ENCODE measurements at regions not wholly inside any gene's neighbourhood (a gene's known extent, or its start where the extent isn't known, plus 50 kb on each side); places are given as distances from the start of the nearest gene placed in this dataset.

GRCh38 chr14:95608637-95609235 lies 73.9 kb downstream of the GLRX5 start:
- no peak overlapping the region for H3K4me3 ChIP-seq
- 70 to 76% methylated on average over 6 of the region's 6 CpGs for WGBS, 2 donors
- H3K27me3 ChIP-seq (ENCODE audit: control insufficient read depth in 3 of 3, insufficient read depth in 3 of 3, low read length in 2 of 3): peaks cover 0 to 6% (median 0%) of the 10 kb centered on the region in 3 donors
- DNase-seq (peak in 1 of 3 donors; percentile 2), ATAC-seq (ENCODE audit: insufficient read depth, low FRiP score) (no peak)
- H3K9me3 ChIP-seq (ENCODE audit: control insufficient read depth in 4 of 4, insufficient read depth in 3 of 4, low read length in 3 of 4): peaks cover 0 to 12% (median 1%) of the 10 kb centered on the region in 4 donors
- no peak overlapping the region for H3K9ac ChIP-seq (ENCODE audit: insufficient read depth in 1 of 2, low read length in 2 of 2)
- H3K36me3 ChIP-seq (ENCODE audit: control insufficient read depth in 4 of 4, insufficient read depth in 4 of 4, low read length in 4 of 4): no peaks in the 10 kb centered on the region
- TF ChIP-seq CTCF (IDR thresholded peaks at IDR 0.05; ENCODE audit: control extremely low read depth, extremely low read depth): no peak
- H3K4me1 ChIP-seq (ENCODE audit: control insufficient read depth in 5 of 5, insufficient read depth in 5 of 5, low read length in 5 of 5): no peaks in the 10 kb centered on the region
- no peak overlapping the region for H3K27ac ChIP-seq (ENCODE audit: low read depth in 1 of 2, low read length in 1 of 2)

- TF ChIP-seq CTCF (IDR thresholded peaks at IDR 0.05; ENCODE audit: control extremely low read depth, extremely low read depth): no peak
- H3K27me3 ChIP-seq (ENCODE audit: control insufficient read depth in 3 of 3, insufficient read depth in 3 of 3, low read length in 2 of 3): peaks cover 0 to 6% (median 0%) of the 10 kb centered on the region in 3 donors
- WGBS, 2 donors: 41% methylated on average over 7 of the region's 7 CpGs
- peaks cover 0 to 7% (median 0%) of the 10 kb centered on the region in 4 donors for H3K9me3 ChIP-seq (ENCODE audit: control insufficient read depth in 4 of 4, insufficient read depth in 3 of 4, low read length in 3 of 4)
- no peaks in the 10 kb centered on the region for H3K4me1 ChIP-seq (ENCODE audit: control insufficient read depth in 5 of 5, insufficient read depth in 5 of 5, low read length in 5 of 5)
- ATAC-seq (ENCODE audit: insufficient read depth, low FRiP score): no peak
- DNase-seq: peak; percentile 12 to 39 (median 21)
- no peaks in the 10 kb centered on the region for H3K36me3 ChIP-seq (ENCODE audit: control insufficient read depth in 4 of 4, insufficient read depth in 4 of 4, low read length in 4 of 4)
- no peak overlapping the region for H3K4me3 ChIP-seq
- H3K9ac ChIP-seq (ENCODE audit: insufficient read depth in 1 of 2, low read length in 2 of 2): no peak overlapping the region
- no peak overlapping the region for H3K27ac ChIP-seq (ENCODE audit: low read depth in 1 of 2, low read length in 1 of 2)
Measured at GRCh38 chr14:95609398-95609990, 74.6 kb downstream of the GLRX5 start.

- H3K4me1 ChIP-seq (ENCODE audit: control insufficient read depth in 5 of 5, insufficient read depth in 5 of 5, low read length in 5 of 5): no peaks in the 10 kb centered on the region
- H3K27ac ChIP-seq (ENCODE audit: low read depth in 1 of 2, low read length in 1 of 2): no peak overlapping the region
- WGBS, 2 donors: 60 to 76% methylated on average over 8 of the region's 8 CpGs
- no peak overlapping the region for H3K9ac ChIP-seq (ENCODE audit: insufficient read depth in 1 of 2, low read length in 2 of 2)
- ATAC-seq (ENCODE audit: insufficient read depth, low FRiP score) (no peak), DNase-seq (no peak)
- no peak overlapping the region for H3K4me3 ChIP-seq
- peaks cover 0 to 2% (median 0%) of the 10 kb centered on the region in 4 donors for H3K9me3 ChIP-seq (ENCODE audit: control insufficient read depth in 4 of 4, insufficient read depth in 3 of 4, low read length in 3 of 4)
- no peaks in the 10 kb centered on the region for H3K36me3 ChIP-seq (ENCODE audit: control insufficient read depth in 4 of 4, insufficient read depth in 4 of 4, low read length in 4 of 4)
- no peak for TF ChIP-seq CTCF (IDR thresholded peaks at IDR 0.05; ENCODE audit: control extremely low read depth, extremely low read depth)
- H3K27me3 ChIP-seq (ENCODE audit: control insufficient read depth in 3 of 3, insufficient read depth in 3 of 3, low read length in 2 of 3): peaks cover 0 to 6% (median 0%) of the 10 kb centered on the region in 3 donors
Measured at GRCh38 chr14:95611293-95611880, 74.8 kb upstream of the TCL1B start.
